ENCODE measurements at regions not wholly inside any gene's neighbourhood (a gene's known extent, or its start where the extent isn't known, plus 50 kb on each side); places are given as distances from the start of the nearest gene placed in this dataset.

DNA sequence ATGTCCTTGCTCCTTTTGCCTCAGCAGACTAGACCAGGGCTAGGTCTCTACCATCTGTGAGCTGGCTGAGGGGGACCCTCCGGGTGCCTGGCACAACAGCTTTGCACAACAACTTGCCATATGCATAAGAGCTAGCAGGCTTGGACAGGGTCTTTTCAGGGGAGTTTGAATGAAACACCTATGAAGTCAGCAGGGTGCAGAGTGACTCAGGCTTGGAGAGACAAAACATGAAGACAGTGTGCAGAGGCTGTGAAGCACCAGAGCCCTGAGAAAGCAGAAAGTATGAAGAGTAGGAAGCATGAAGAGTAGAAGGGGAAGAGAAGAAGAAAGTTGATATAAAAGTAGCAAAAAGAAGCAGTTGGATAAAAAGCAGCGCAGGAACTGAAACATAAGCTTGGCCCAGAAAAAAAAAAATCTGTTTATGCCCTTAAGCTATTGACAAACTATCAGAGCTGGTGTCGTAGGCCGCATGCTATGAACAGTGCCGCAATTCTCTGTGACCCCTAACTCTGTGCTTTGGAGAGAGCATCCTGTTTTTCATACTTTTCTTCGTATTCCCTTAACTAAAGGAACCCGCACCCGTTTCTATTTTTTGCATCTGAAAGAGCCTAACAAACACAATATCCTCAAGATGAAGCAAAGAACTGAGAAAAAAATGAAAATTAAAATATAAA, 52.7 kb upstream of the FAM216B start:
- DNase-seq = no peak
- peaks cover 2% of the 10 kb centered on the region for H3K36me3 Mint-ChIP-seq
- peaks cover 9% of the 10 kb centered on the region for H3K9me3 Mint-ChIP-seq
- H3K27me3 Mint-ChIP-seq = peaks cover 5% of the 10 kb centered on the region
- no peak overlapping the region for H3K4me3 Mint-ChIP-seq
- intact Hi-C loops (cut with micrococcal nuclease) = no loop called here
- H3K27ac Mint-ChIP-seq = no peak overlapping the region
- ChIA-PET CTCF (no interaction called here), POLR2A (interaction anchor here (0.6 kb wide), 1 partner anchor 11 kb away, joined by 4 read pairs; no protein-coding TSS in a partner anchor)
- H3K4me1 Mint-ChIP-seq (ENCODE audit: low read depth) = no peaks in the 10 kb centered on the region

DNA sequence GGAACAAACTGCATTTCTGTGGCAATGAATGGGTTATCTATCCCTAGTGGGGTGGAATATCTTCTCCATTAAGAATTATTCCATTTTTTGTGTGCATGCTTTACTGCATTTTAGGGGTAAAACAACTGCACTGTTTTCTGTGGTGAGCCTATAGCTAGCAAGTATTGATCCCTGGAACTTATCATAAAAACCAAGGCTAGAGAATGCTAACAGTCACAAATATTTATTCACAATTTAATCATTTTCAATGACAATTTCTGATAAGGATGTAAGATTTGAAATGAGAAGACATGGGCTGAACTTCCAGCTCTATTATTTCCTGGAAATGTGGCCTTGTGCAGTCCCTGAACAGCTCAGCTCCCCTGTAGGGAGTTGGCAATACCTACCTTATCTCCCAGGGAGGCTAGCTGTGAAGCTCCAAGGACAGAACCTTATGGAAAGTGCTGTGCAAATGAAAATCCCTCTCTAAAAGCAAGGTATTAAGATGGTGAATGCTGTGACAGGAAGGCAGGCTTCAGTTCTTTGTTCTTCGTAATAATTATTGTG, 51.5 kb upstream of the FAM216B start:
- peaks cover 5% of the 10 kb centered on the region for H3K27me3 Mint-ChIP-seq
- H3K36me3 Mint-ChIP-seq = peaks cover 2% of the 10 kb centered on the region
- H3K4me1 Mint-ChIP-seq (ENCODE audit: low read depth) = no peaks in the 10 kb centered on the region

More for the DNA sequence above, 51.5 kb upstream of the FAM216B start:
- DNase-seq = no peak
- ChIA-PET POLR2A (no interaction called here), CTCF (no interaction called here)
- H3K9me3 Mint-ChIP-seq = peaks cover 9% of the 10 kb centered on the region
- H3K27ac Mint-ChIP-seq = no peak overlapping the region
- H3K4me3 Mint-ChIP-seq = no peak overlapping the region
- intact Hi-C loops (cut with micrococcal nuclease) = no loop called here

Measured in activated CD4-positive, alpha-beta memory T cell treated with anti-CD3 and anti-CD28 coated beads for 36 hours (primary cell).